ENCODE measurements at regions not wholly inside any gene's neighbourhood (a gene's known extent, or its start where the extent isn't known, plus 50 kb on each side); places are given as distances from the start of the nearest gene placed in this dataset.

GRCh38 chr10:76719006-76719405, 918.6 kb downstream of the KCNMA1 start:
- TF ChIP-seq CTCF (conservative IDR thresholded peaks at IDR 0.05; ENCODE audit: low read length) (no peak), EZH2phosphoT487 (IDR thresholded peaks at IDR 0.05; ENCODE audit: borderline replicate concordance) (no peak)

Data from Loucy (cell line).